CD8-positive, alpha-beta memory T cell (primary cell): ENCODE measurements at regions not wholly inside any gene's neighbourhood (a gene's known extent, or its start where the extent isn't known, plus 50 kb on each side); places are given as distances from the start of the nearest gene placed in this dataset.

Experiments
- CTCF ChIA-PET: fragments of 350-600 bp; sonication (Branson Sonifier 250); formaldehyde crosslinking; loops from one replicate; lab custom pipeline; 2021; ENCODE audit warnings: antibody characterized with exemption; lab: Charles Lee
- POLR2A ChIA-PET: fragments of 350-600 bp; sonication (Branson Sonifier 250); formaldehyde crosslinking; loops from one replicate; lab custom pipeline; 2021; ENCODE audit warnings: antibody characterized with exemption; lab: Charles Lee
- DNase-seq, 5 donors: peaks; one replicate each; pipeline versions ENCODE4 v3.0.0 to v3.0.0-alpha.2; 2020 to 2022; ENCODE audit warnings: mixed read lengths in 1 of 5
- H3K27ac ChIP-seq: one replicate; pipeline ENCODE4 v1.7.0; 2013; ENCODE audit warnings: low read depth, mild to moderate bottlenecking, low read length, moderate library complexity
- H3K27me3 ChIP-seq: 2 replicates; pipeline ENCODE4 v1.7.0; 2013; ENCODE audit warnings: low read length, mild to moderate bottlenecking; ENCODE audit not compliant: insufficient read depth, poor library complexity, severe bottlenecking
- H3K36me3 ChIP-seq: 2 replicates; pipeline ENCODE4 v1.7.0; 2013; ENCODE audit warnings: mild to moderate bottlenecking, low read length, moderate library complexity; ENCODE audit not compliant: insufficient read depth
- H3K4me1 ChIP-seq: 2 replicates; pipeline ENCODE4 v1.7.0; 2013; ENCODE audit warnings: mild to moderate bottlenecking, low read length, moderate library complexity; ENCODE audit not compliant: insufficient read depth
- H3K4me3 ChIP-seq: 2 replicates; pipeline ENCODE4 v1.7.0; 2013; ENCODE audit warnings: mild to moderate bottlenecking, low read length
- H3K9me3 ChIP-seq: 2 replicates; pipeline ENCODE4 v1.7.0; 2013; ENCODE audit warnings: mild to moderate bottlenecking, low read length
- H3K27ac Mint-ChIP-seq, 8 donors: one replicate each; pipeline ENCODE4 v1.8.0; 2020 to 2021; ENCODE audit warnings: mixed read lengths in 8 of 8, mild to moderate bottlenecking in 6 of 8, inconsistent platforms in 3 of 8, moderate library complexity in 3 of 8
- H3K27me3 Mint-ChIP-seq, 2 donors: one replicate each; pipeline ENCODE4 v1.8.0; 2020 to 2021; ENCODE audit warnings: mixed read lengths in 2 of 2, mild to moderate bottlenecking in 1 of 2, moderate library complexity in 1 of 2
- H3K36me3 Mint-ChIP-seq, 3 donors: one replicate each; pipeline ENCODE4 v1.8.0; 2020 to 2021; ENCODE audit warnings: mixed read lengths in 3 of 3, inconsistent platforms in 1 of 3, mild to moderate bottlenecking in 1 of 3
- H3K4me1 Mint-ChIP-seq, 3 donors: one replicate each; pipeline ENCODE4 v1.8.0; 2020 to 2021; ENCODE audit warnings: mixed read lengths in 3 of 3, inconsistent platforms in 1 of 3, mild to moderate bottlenecking in 1 of 3
- H3K4me3 Mint-ChIP-seq, 7 donors: one replicate each; pipeline ENCODE4 v1.8.0; 2020 to 2021; ENCODE audit warnings: mixed read lengths in 7 of 7, mild to moderate bottlenecking in 6 of 7, moderate library complexity in 4 of 7, inconsistent platforms in 2 of 7
- H3K9me3 Mint-ChIP-seq, 5 donors: one replicate each; pipeline ENCODE4 v1.8.0; 2020 to 2022; ENCODE audit warnings: mixed read lengths in 5 of 5, mild to moderate bottlenecking in 3 of 5, moderate library complexity in 2 of 5, inconsistent platforms in 1 of 5

DNA sequence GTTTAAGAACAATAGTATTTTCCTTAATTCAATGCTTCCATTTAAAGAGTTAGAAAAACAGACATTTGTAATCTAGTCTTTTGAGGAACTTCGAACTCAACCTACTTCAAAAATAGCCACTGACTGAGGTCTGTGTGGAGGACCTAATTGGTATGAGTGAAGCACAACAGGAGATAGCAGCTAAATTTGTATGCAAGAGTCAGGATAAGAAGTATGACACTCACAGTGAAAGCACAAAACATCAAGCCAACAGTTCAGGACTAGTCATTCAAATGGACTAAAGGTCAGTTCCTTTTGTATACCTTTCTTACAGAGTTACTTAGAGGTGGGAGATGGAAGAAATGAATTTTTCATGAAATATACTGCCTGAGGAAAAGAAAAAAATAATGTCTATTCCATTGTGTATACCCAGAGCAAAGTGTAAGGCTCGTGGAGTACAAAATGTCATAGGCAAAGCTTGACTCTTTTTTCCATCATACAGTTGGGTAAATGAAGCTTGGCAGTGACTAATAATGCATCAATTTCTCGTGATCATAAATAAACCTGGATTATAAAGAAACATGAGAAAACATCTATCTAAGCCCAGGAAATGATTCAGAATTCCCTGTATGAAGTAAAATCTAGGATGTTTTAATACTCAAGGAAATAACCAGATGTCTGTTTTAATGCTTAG, 1005.2 kb upstream of the CADM2 start:
- POLR2A ChIA-PET: no interaction called here

GRCh38 chr3:83956431-83956830, 1002.4 kb upstream of the CADM2 start:
- no peak overlapping the region for H3K27ac ChIP-seq
- no peak for DNase-seq
- H3K27ac Mint-ChIP-seq: no peak overlapping the region
- H3K9me3 Mint-ChIP-seq: peaks cover 0 to 22% (median 12%) of the 10 kb centered on the region in 5 donors
- H3K36me3 Mint-ChIP-seq: no peaks in the 10 kb centered on the region
- no peaks in the 10 kb centered on the region for H3K9me3 ChIP-seq
- H3K27me3 Mint-ChIP-seq: no peaks in the 10 kb centered on the region
- no peak overlapping the region for H3K4me3 Mint-ChIP-seq
- no peaks in the 10 kb centered on the region for H3K36me3 ChIP-seq
- no peaks in the 10 kb centered on the region for H3K27me3 ChIP-seq
- CTCF ChIA-PET: no interaction called here
- no peaks in the 10 kb centered on the region for H3K4me1 ChIP-seq
- POLR2A ChIA-PET: no interaction called here
- no peaks in the 10 kb centered on the region for H3K4me1 Mint-ChIP-seq
- no peak overlapping the region for H3K4me3 ChIP-seq

More for the DNA sequence above, 1005.2 kb upstream of the CADM2 start:
- H3K9me3 ChIP-seq: no peaks in the 10 kb centered on the region
- no peaks in the 10 kb centered on the region for H3K36me3 ChIP-seq
- H3K27me3 ChIP-seq: no peaks in the 10 kb centered on the region
- H3K4me1 ChIP-seq: no peaks in the 10 kb centered on the region
- Mint-ChIP-seq H3K27me3 (no peaks in the 10 kb centered on the region), H3K4me1 (no peaks in the 10 kb centered on the region), H3K36me3 (no peaks in the 10 kb centered on the region), H3K9me3 (peaks cover 0 to 16% (median 13%) of the 10 kb centered on the region in 5 donors), H3K4me3 (no peak overlapping the region), H3K27ac (no peak overlapping the region)
- CTCF ChIA-PET: no interaction called here
- H3K27ac ChIP-seq: no peak overlapping the region
- no peak overlapping the region for H3K4me3 ChIP-seq
- no peak for DNase-seq

GRCh38 chr3:83968356-83968755, 990.4 kb upstream of the CADM2 start:
- H3K4me1 Mint-ChIP-seq: no peaks in the 10 kb centered on the region
- H3K27me3 Mint-ChIP-seq: no peaks in the 10 kb centered on the region
- no peak for DNase-seq
- H3K36me3 Mint-ChIP-seq: no peaks in the 10 kb centered on the region
- Histone ChIP-seq H3K36me3 (no peaks in the 10 kb centered on the region), H3K4me3 (no peak overlapping the region), H3K27me3 (no peaks in the 10 kb centered on the region), H3K27ac (no peak overlapping the region), H3K4me1 (no peaks in the 10 kb centered on the region), H3K9me3 (no peaks in the 10 kb centered on the region)
- H3K4me3 Mint-ChIP-seq: no peak overlapping the region
- H3K27ac Mint-ChIP-seq: no peak overlapping the region
- ChIA-PET POLR2A (no interaction called here), CTCF (no interaction called here)
- H3K9me3 Mint-ChIP-seq: peaks cover 5 to 26% (median 11%) of the 10 kb centered on the region in 5 donors

GRCh38 chr3:83971666-83972065, 987.1 kb upstream of the CADM2 start:
- no peaks in the 10 kb centered on the region for H3K27me3 ChIP-seq
- Mint-ChIP-seq H3K9me3 (peaks cover 2 to 22% (median 15%) of the 10 kb centered on the region in 5 donors), H3K27ac (no peak overlapping the region), H3K27me3 (no peaks in the 10 kb centered on the region), H3K4me3 (no peak overlapping the region), H3K36me3 (no peaks in the 10 kb centered on the region), H3K4me1 (no peaks in the 10 kb centered on the region)
- no peak for DNase-seq
- no peaks in the 10 kb centered on the region for H3K9me3 ChIP-seq
- H3K36me3 ChIP-seq: no peaks in the 10 kb centered on the region
- H3K4me1 ChIP-seq: no peaks in the 10 kb centered on the region
- no peak overlapping the region for H3K4me3 ChIP-seq
- POLR2A ChIA-PET: no interaction called here
- CTCF ChIA-PET: no interaction called here
- H3K27ac ChIP-seq: no peak overlapping the region

- H3K4me3 ChIP-seq: no peak overlapping the region
- H3K27ac ChIP-seq: no peak overlapping the region
- H3K36me3 Mint-ChIP-seq: no peaks in the 10 kb centered on the region
- no peak for DNase-seq
- CTCF ChIA-PET: no interaction called here
- H3K27ac Mint-ChIP-seq: no peak overlapping the region
- H3K4me1 Mint-ChIP-seq: no peaks in the 10 kb centered on the region
- POLR2A ChIA-PET: no interaction called here
- no peaks in the 10 kb centered on the region for H3K4me1 ChIP-seq
- H3K36me3 ChIP-seq: no peaks in the 10 kb centered on the region
- no peaks in the 10 kb centered on the region for H3K27me3 ChIP-seq
- H3K9me3 Mint-ChIP-seq: peaks cover 19 to 36% (median 23%) of the 10 kb centered on the region in 5 donors
- H3K9me3 ChIP-seq: no peaks in the 10 kb centered on the region
- no peak overlapping the region for H3K4me3 Mint-ChIP-seq
- no peaks in the 10 kb centered on the region for H3K27me3 Mint-ChIP-seq
Measured at GRCh38 chr3:84008623-84009022, 950.2 kb upstream of the CADM2 start.

GRCh38 chr3:84023842-84024241, 934.9 kb upstream of the CADM2 start:
- Mint-ChIP-seq H3K36me3 (no peaks in the 10 kb centered on the region), H3K4me3 (no peak overlapping the region), H3K9me3 (peaks cover 2 to 20% (median 10%) of the 10 kb centered on the region in 5 donors), H3K27me3 (no peaks in the 10 kb centered on the region), H3K4me1 (no peaks in the 10 kb centered on the region), H3K27ac (no peak overlapping the region)
- CTCF ChIA-PET: no interaction called here
- DNase-seq: no peak
- Histone ChIP-seq H3K4me1 (no peaks in the 10 kb centered on the region), H3K27ac (no peak overlapping the region), H3K9me3 (no peaks in the 10 kb centered on the region), H3K27me3 (no peaks in the 10 kb centered on the region), H3K4me3 (no peak overlapping the region), H3K36me3 (no peaks in the 10 kb centered on the region)
- POLR2A ChIA-PET: no interaction called here

- no peaks in the 10 kb centered on the region for H3K9me3 ChIP-seq
- CTCF ChIA-PET: no interaction called here
- Mint-ChIP-seq H3K27me3 (no peaks in the 10 kb centered on the region), H3K4me3 (no peak overlapping the region), H3K27ac (no peak overlapping the region), H3K9me3 (peaks cover 10 to 36% (median 24%) of the 10 kb centered on the region in 5 donors), H3K36me3 (no peaks in the 10 kb centered on the region), H3K4me1 (no peaks in the 10 kb centered on the region)
- no peaks in the 10 kb centered on the region for H3K36me3 ChIP-seq
- no peaks in the 10 kb centered on the region for H3K27me3 ChIP-seq
- H3K4me1 ChIP-seq: no peaks in the 10 kb centered on the region
- no peak for DNase-seq
- no peak overlapping the region for H3K4me3 ChIP-seq
- no peak overlapping the region for H3K27ac ChIP-seq
- POLR2A ChIA-PET: no interaction called here
Measured at GRCh38 chr3:84039099-84039498, 919.7 kb upstream of the CADM2 start.

- no peak overlapping the region for H3K27ac ChIP-seq
- ChIA-PET POLR2A (no interaction called here), CTCF (no interaction called here)
- H3K9me3 ChIP-seq: no peaks in the 10 kb centered on the region
- no peaks in the 10 kb centered on the region for H3K27me3 ChIP-seq
- H3K4me1 ChIP-seq: no peaks in the 10 kb centered on the region
- H3K36me3 ChIP-seq: no peaks in the 10 kb centered on the region
- Mint-ChIP-seq H3K9me3 (peaks cover 15 to 18% (median 17%) of the 10 kb centered on the region in 5 donors), H3K36me3 (no peaks in the 10 kb centered on the region), H3K4me3 (no peak overlapping the region), H3K4me1 (no peaks in the 10 kb centered on the region), H3K27me3 (no peaks in the 10 kb centered on the region), H3K27ac (no peak overlapping the region)
- no peak for DNase-seq
- no peak overlapping the region for H3K4me3 ChIP-seq
Measured at GRCh38 chr3:84042399-84043106, 916.2 kb upstream of the CADM2 start.
